ENCODE measurements at regions not wholly inside any gene's neighbourhood (a gene's known extent, or its start where the extent isn't known, plus 50 kb on each side); places are given as distances from the start of the nearest gene placed in this dataset.

GRCh38 chr10:89869592-89870156 is 168.3 kb downstream of the KIF20B start:
- Histone ChIP-seq H3K27me3 (replicated peaks in 1 of 4; ENCODE audit: control extremely low read depth in 1 of 4, control insufficient read depth in 3 of 4, insufficient read depth in 4 of 4, low read length in 3 of 4) (no peaks in the 10 kb centered on the region), H3K36me3 (replicated peaks in 1 of 2; ENCODE audit: control extremely low read depth in 1 of 2, control insufficient read depth in 1 of 2, extremely low read depth in 1 of 2, insufficient read depth in 2 of 2, low read length in 1 of 2) (no peaks in the 10 kb centered on the region), H3K9ac (ENCODE audit: low read length) (no peak overlapping the region), H3K79me2 (ENCODE audit: control insufficient read depth, insufficient read depth, low read length) (no peaks in the 10 kb centered on the region), H3K4me1 (ENCODE audit: control insufficient read depth in 2 of 2, insufficient read depth in 2 of 2, low read length in 2 of 2) (peaks cover 12 to 17% of the 10 kb centered on the region in 2 donors), H3K4me3 (ENCODE audit: control extremely low read depth in 1 of 5, extremely low read depth in 1 of 5, insufficient read depth in 1 of 5, low read depth in 2 of 5, low read length in 4 of 5) (no peak overlapping the region), H2AFZ (ENCODE audit: insufficient read depth, low read depth, low read length, poor library complexity, severe bottlenecking) (no peak overlapping the region), H4K20me1 (ENCODE audit: control insufficient read depth, insufficient read depth, low read length, poor library complexity, severe bottlenecking) (no peaks in the 10 kb centered on the region), H3K27ac (ENCODE audit: low read length in 2 of 2) (no peak overlapping the region), H3K9me3 (ENCODE audit: control extremely low read depth in 1 of 3, control insufficient read depth in 2 of 3, insufficient read depth in 1 of 3, low read length in 2 of 3) (peaks cover 0 to 1% (median 0%) of the 10 kb centered on the region in 3 donors), H3K4me2 (replicated peaks; ENCODE audit: low read depth, low read length, poor library complexity, severe bottlenecking) (no peak overlapping the region)
- peaks cover 17% of the 10 kb centered on the region for H3K4me1 Mint-ChIP-seq
- intact Hi-C loops (cut with micrococcal nuclease): no loop called here
- TF ChIP-seq EZH2 (IDR thresholded peaks at IDR 0.05; ENCODE audit: borderline replicate concordance, insufficient read depth, low read depth, low read length, poor library complexity, severe bottlenecking): no peak
- no peak for TF ChIP-seq CTCF (IDR thresholded peaks at IDR 0.05)
- peaks cover 6% of the 10 kb centered on the region for H3K27me3 Mint-ChIP-seq
- H3K9me3 Mint-ChIP-seq (ENCODE audit: insufficient read depth): no peaks in the 10 kb centered on the region
- ChIA-PET CTCF (no interaction called here), POLR2A (no interaction called here)
- H3K4me3 Mint-ChIP-seq: no peak overlapping the region
- no peak for DNase-seq
- WGBS (ENCODE audit: insufficient coverage): no CpG with 5 or more reads among the region's 2 CpGs
- ATAC-seq (ENCODE audit: low read depth): no peak
- H3K27ac Mint-ChIP-seq: no peak overlapping the region

GRCh38 chr10:89870936-89871335 is 169.5 kb downstream of the KIF20B start:
- Histone ChIP-seq H3K27me3 (replicated peaks in 1 of 4; ENCODE audit: control extremely low read depth in 1 of 4, control insufficient read depth in 3 of 4, insufficient read depth in 4 of 4, low read length in 3 of 4) (no peaks in the 10 kb centered on the region), H3K4me1 (ENCODE audit: control insufficient read depth in 2 of 2, insufficient read depth in 2 of 2, low read length in 2 of 2) (peaks cover 12 to 17% of the 10 kb centered on the region in 2 donors), H3K4me3 (ENCODE audit: control extremely low read depth in 1 of 5, extremely low read depth in 1 of 5, insufficient read depth in 1 of 5, low read depth in 2 of 5, low read length in 4 of 5) (no peak overlapping the region), H3K9ac (ENCODE audit: low read length) (no peak overlapping the region), H3K4me2 (replicated peaks; ENCODE audit: low read depth, low read length, poor library complexity, severe bottlenecking) (no peak overlapping the region), H3K36me3 (replicated peaks in 1 of 2; ENCODE audit: control extremely low read depth in 1 of 2, control insufficient read depth in 1 of 2, extremely low read depth in 1 of 2, insufficient read depth in 2 of 2, low read length in 1 of 2) (no peaks in the 10 kb centered on the region), H3K27ac (ENCODE audit: low read length in 2 of 2) (no peak overlapping the region), H2AFZ (ENCODE audit: insufficient read depth, low read depth, low read length, poor library complexity, severe bottlenecking) (no peak overlapping the region), H3K9me3 (ENCODE audit: control extremely low read depth in 1 of 3, control insufficient read depth in 2 of 3, insufficient read depth in 1 of 3, low read length in 2 of 3) (peaks cover 0 to 3% (median 0%) of the 10 kb centered on the region in 3 donors), H3K79me2 (ENCODE audit: control insufficient read depth, insufficient read depth, low read length) (no peaks in the 10 kb centered on the region), H4K20me1 (ENCODE audit: control insufficient read depth, insufficient read depth, low read length, poor library complexity, severe bottlenecking) (no peaks in the 10 kb centered on the region)
- DNase-seq (no peak), ATAC-seq (ENCODE audit: low read depth) (no peak)
- Mint-ChIP-seq H3K27ac (no peak overlapping the region), H3K4me1 (peaks cover 17% of the 10 kb centered on the region), H3K27me3 (peaks cover 6% of the 10 kb centered on the region), H3K4me3 (no peak overlapping the region), H3K9me3 (ENCODE audit: insufficient read depth) (peaks cover 3% of the 10 kb centered on the region)
- ChIA-PET POLR2A (no interaction called here), CTCF (no interaction called here)
- WGBS (ENCODE audit: insufficient coverage): no CpG with 5 or more reads among the region's 2 CpGs
- TF ChIP-seq EZH2 (IDR thresholded peaks at IDR 0.05; ENCODE audit: borderline replicate concordance, insufficient read depth, low read depth, low read length, poor library complexity, severe bottlenecking) (no peak), CTCF (IDR thresholded peaks at IDR 0.05) (no peak)
- intact Hi-C loops (cut with micrococcal nuclease): no loop called here

Data from B cell (primary cell).